ENCODE measurements at regions not wholly inside any gene's neighbourhood (a gene's known extent, or its start where the extent isn't known, plus 50 kb on each side); places are given as distances from the start of the nearest gene placed in this dataset.

DNA sequence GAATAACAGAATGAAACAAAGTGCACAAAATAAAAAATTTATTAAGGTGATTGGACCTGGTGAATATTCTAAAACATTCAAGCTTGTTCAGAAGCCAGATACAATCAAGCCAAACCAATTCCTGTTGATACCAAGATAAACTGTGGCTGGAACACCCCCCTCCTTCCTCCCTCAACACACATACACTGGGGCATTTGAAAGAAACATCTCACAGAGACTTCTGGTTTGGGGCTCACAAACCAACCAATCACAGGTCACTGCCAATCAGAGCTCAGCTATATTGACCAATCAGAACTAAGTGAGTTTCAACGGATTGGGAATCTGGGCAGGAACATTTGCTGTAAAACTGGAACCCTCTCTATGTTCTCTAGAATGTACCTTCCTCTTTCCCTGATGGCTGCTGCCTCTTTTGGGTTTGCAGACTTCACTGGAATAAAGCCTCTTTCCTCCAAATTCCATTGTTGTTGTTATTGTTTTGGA is 340.6 kb upstream of the GOLIM4 start:
- no peak for ATAC-seq

GRCh38 chr3:168431491-168431890 is 335.8 kb upstream of the GOLIM4 start:
- ATAC-seq = no peak

GRCh38 chr3:168427835-168428475 is 332.2 kb upstream of the GOLIM4 start:
- no peak for ATAC-seq

DNA sequence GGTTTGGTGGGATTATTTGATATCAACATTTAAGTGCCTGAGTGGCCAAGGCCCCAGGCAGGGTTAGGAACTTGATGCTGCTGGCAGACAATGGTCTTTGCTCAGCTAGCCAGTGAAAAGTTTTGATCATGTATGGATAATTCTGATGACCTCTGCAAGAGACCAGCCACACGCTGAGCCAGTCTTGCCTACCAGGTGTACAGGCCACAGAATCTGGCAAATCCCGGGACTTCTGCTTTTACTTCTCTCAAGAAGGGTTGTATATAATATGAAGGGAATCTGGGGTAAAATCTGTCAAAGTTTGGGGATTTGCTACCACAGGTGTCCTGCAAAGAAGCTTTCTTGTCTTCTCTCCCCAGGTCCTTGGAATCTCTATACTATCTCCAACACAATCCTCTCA is 331.4 kb upstream of the GOLIM4 start:
- no peak for ATAC-seq

GRCh38 chr3:168425936-168426595 is 330.3 kb upstream of the GOLIM4 start:
- no peak for ATAC-seq

DNA sequence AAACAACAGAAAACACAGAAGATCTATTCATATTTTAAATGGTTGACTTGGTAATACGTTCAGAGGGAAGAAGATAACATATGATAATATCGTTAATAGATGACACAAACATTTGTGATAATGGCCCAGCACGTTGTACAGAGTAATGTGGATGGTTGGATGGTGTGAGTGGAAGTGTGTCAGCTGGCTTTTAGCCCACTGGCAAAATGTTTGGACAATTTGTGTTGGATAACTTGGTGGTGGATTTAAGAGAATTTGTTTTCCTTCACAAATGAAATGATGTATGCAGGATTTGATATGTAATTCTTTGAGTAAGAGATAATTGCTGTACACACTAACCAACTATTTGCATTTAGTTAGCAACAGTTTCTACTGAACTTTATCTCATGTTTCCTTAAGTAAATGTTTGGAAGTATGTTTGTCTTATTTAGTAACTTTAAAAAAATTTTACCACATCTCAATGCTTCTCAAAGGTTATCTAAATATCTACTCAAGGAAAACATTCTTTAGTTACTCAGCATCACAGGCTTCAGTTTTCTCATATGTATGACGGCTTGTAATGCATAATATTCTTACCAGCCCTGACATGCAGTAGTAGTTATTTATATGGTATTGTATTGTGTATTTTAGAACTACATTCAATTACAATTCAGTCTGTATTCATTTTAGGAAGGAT is 328.5 kb upstream of the GOLIM4 start:
- no peak for ATAC-seq

- no peak for ATAC-seq
These were observed 327.1 kb upstream of the GOLIM4 start for GRCh38 chr3:168422843-168423242.

DNA sequence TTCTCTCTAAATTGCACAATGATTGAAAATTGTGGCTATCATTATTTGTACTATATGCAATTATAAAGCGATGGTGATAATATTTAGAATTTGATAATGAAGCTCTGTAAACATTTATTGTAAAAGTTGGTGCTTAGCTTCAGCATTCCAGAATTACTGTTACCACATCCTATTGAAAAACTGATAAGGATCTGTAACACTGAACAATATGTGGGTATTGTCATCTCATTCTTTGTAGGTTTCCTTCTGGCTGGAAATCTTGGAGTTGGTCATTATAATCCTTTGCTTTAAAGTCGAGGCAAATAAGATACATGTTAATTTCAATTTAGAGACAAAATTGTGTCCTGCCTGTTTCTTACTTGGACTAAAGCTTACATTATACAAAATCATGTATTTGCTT is 323.4 kb upstream of the GOLIM4 start:
- no peak for ATAC-seq

DNA sequence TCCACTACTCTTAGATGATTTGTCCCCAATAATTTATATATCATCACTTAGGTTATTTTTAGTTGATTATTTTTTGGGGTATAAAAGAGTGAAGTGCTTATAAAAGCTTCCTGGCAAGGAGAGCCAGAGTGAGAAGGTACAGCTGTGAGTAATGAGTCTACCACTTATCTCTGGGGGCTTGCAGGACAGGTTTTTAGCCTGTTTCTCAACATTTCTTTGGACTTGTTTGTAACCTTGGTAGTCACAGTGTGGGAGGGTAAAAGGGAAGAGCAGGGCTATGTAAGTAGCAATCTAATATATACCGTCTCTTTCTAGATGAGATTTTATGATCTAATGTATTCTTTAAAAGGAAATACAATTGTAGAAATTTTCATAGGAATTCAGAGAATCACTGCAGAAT is 321.3 kb upstream of the GOLIM4 start:
- ATAC-seq = no peak

- ATAC-seq = no peak
These were observed 320.7 kb upstream of the GOLIM4 start for GRCh38 chr3:168416446-168416845.

- no peak for ATAC-seq
These were observed 318.4 kb upstream of the GOLIM4 start for GRCh38 chr3:168414149-168414548.

DNA sequence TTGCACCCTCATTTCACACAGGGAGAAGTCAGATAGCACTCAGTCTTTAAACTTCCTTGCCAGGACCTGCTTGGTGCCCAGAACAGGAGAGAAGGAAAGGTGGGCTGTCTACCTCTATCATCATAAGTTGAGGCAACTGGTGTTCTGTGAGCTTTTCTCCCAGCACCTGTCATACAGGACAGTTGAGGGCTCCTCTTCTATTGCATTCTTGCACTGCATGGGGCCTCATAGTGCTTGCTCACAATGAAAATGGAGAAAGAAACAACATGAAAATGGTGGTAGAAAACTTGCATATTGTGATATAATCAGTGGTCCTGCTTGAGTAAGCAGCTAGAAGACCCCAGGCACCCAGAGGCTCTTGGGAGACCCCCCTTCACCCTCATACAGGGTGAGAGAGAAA is 311.7 kb upstream of the GOLIM4 start:
- ATAC-seq = no peak

GRCh38 chr3:168405288-168405687 is 309.6 kb upstream of the GOLIM4 start:
- no peak for ATAC-seq

DNA sequence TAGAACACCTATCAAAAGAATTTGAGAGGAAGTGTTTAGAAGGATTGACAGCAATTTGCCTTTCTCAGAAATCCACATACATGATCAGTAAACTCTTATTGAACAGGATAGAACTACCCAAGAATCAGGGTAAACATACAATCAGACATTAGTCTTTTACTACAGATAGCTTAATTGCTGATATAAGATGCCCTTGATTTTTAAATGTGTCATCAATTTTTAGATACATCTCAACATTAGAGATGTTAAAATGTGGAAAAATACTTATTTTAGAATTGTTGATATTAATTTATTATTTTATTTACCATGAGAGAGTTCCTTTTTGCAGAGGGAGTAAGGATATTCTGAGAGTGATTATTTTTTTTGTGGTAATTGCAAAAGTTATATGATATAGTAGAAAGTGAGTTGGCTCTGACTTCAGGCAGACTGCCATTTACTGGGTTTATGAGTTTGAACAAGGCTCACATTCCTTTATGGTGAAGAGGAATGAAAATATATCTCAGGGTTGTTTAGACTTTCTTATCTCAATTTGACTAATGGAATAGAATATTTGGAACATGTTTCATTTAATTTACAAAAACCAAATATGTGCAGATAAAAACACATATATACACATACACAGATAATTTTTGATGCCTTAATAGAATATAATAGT is 302.8 kb upstream of the GOLIM4 start:
- ATAC-seq = no peak

GRCh38 chr3:168396861-168397260 is 301.1 kb upstream of the GOLIM4 start:
- no peak for ATAC-seq

DNA sequence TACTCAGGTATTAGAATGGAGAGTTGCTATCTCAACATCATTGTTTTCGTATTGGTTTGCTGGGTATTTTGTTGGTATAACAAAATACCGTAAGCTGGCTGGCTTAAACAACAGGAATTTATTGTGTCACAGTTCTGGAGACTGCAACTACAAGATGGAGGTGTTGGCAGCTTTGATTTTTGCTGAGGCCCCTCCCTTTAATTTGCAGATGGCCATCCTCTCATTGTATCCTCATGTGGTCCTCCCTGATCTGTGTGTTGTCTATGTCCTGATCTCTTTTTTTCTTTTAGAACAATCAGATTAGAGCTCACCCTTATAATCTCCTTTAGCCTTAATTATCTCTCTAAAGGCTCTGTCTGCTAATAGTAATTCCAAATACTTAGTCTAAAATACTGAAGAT is 299.8 kb upstream of the GOLIM4 start:
- ATAC-seq = no peak

DNA sequence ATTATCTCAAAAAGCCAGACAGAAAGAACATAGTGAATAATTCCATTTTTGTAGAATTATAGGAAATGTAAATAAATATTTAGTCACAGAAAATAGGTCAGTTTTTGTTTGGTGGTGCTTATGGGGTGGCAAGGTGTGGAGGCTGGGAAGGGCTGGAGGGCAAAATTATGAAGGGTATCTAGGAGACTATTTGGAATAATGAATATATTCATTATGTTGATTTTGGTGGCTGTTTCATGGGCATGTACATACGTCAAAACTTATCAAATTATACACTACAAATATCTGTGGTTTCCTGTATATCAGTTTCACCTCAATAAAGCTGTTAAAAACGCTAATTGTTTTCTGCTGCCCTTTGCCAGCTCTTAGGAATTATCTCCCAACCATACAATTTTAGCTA is 298.7 kb upstream of the GOLIM4 start:
- no peak for ATAC-seq

DNA sequence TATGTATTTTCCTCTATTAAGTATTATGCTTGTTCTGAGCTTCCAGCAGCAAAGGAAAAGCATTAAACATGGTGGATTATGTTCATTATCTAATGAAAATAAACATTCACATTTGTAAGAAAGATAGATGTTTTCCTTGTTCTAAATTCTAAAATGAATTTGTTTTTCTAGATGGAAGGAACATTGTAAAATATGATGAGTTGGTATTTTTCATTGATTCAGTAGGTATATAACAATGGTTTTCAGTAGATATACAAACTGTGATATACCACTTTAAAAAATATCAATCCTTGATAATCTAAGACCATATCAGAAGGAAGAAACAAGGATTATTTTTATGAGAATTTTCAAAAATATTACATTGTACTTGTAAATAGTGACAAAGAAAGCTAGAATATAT is 290.6 kb upstream of the GOLIM4 start:
- ATAC-seq = no peak

DNA sequence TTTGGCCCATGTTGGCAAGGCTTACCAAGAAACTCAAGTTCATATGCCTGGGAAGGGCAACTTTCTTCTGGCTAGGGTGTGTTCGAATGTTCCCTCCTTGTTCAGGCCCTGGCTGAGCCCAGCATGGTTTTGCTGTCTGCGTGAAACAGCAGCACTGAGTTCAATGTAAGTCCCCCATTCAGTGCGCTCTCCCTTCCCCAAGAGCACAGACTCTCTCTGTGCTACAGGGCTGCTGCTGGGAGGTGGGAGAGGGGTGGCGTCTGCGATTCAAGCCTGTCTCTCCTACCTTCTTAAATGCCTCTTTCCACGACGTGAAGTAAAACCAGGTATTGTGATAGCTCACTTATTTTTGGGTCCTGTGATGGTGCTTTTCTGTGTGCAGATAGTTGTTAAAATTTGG is 289.3 kb upstream of the GOLIM4 start:
- ATAC-seq = no peak

DNA sequence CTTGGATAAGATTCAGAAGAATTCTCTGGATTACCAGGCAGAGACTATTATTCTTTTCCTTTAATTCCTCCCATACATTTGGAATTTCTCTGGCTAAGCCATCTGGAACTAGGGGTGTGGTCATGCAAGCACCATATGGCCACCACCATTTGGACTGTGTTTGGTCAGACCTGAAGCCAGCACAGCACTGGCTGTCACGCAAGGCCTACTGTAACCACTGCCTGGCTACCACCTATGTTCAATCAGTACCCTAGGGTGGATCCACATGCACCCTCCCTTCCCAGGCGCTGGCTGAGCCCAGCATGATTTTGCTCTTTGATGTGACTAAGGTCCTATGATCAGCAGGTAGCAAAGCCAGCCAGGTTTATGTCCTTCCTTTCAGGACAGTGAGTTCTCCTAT is 287.8 kb upstream of the GOLIM4 start:
- ATAC-seq = no peak

GRCh38 chr3:168371846-168372245 is 276.1 kb upstream of the GOLIM4 start:
- ATAC-seq = no peak

DNA sequence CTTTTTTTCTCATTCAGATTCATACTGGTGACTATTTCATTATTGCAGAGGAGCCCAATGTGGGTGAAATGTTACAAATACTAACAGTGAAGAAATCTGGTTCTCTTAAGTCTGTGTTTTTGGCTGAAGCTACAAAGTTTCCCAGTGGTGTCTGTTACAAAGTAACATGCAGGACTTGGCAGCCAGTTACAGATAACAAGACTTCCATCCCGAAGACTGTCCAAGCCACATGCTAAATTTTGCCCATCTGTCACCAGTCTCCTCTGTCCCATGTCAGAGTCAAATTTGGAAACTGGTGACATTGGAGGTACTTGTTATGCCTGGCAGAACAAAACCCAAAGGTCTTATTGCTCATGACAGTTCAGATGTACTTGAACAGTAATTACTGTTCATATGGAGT is 269.2 kb upstream of the GOLIM4 start:
- no peak for ATAC-seq

DNA sequence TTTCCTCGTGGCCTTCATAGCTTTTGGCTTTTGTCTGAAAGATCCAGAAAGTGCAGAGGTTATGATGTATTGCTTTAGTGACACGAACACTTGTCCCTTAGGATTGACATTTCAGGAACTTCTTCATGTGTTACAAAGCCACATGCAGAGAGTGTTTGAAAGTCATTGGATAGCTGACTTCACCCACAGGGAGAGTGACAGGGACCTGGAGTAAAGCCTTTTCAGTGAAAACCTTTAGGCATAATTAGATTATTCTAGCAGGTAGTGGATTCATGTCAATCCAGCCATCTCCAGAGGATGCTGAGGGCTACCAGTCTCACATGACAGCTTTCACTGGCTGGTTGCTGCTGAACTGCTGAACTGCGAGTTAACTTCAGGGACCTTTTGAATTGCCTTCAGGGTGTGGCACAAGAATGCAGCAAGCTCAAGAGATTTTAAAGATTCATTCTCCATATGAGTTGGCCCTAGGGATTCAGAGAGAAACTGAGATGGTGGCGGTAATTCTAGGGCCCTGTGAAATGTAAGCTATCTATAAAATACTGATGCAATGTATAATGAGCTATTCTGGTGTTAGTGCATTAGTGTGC is 267.0 kb upstream of the GOLIM4 start:
- ATAC-seq = no peak

All from esophagus mucosa (tissue), 1 donor.